ENCODE measurements at regions not wholly inside any gene's neighbourhood (a gene's known extent, or its start where the extent isn't known, plus 50 kb on each side); places are given as distances from the start of the nearest gene placed in this dataset.
"Not testable (repeated sequence)": the region's sequence is repeated elsewhere in the genome, so short reads cannot be mapped to it uniquely, and the experiment has no call there.

GRCh38 chr18:35876243-35876642 lies 96.2 kb upstream of the RMP24 start:
- DNase-seq: no peak

DNA sequence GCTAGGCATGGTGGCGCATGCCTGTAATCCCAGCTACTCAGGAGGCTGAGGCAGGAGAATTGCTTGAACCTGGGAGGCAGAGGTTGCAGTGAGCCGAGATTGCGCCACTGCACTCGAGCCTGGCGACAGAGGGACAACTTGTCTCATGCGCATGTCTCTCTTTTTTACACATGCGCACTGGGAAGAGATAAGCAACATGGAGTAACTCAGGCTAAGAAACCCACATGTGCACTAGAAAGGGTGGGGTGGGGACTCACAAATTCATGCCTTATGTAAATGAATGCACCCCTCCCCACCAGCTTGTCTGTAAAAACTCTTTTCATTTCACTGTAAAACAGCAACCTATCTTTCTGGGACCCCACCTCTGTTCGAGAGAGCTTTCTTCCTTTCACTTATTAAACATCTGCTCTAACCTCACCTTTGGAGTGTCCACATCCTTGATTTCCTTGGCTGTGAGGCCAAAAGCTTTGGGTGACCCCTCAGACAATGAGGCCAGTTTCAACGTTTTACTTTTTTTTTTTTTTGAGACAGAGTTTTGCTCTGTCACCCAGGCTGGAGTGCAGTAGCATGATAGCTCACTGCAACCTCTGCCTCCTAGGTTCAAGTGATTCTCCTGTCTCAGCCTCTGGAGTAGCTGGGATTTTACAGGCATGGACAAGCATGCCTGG lies 91.6 kb upstream of the RMP24 start:
- no peak for DNase-seq

DNA sequence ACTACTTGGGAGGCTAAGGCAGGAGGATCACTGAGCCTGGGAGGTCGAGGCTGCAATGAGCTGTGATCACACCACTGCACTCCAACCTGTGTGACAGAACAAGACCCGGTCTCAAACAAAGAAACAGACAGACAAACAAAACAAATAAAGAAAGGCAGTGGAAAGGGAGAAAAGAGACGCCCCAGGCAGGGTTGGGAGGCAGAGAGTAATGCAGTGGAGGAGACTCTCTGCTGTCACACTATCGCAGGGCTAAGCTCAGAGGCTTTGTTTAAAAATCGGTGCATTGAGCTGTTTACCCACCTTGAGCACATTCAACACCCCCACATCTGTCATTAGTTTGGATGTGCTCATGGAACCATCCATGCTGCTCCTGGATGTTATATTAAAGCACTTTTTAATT lies 84.2 kb upstream of the RMP24 start:
- DNase-seq: no peak

- DNase-seq: no peak
These were observed 82.8 kb upstream of the RMP24 start for GRCh38 chr18:35889677-35890076.

- no peak for DNase-seq
These were observed 82.2 kb upstream of the RMP24 start for GRCh38 chr18:35890323-35890722.

- DNase-seq: no peak
These were observed 80.4 kb upstream of the RMP24 start for GRCh38 chr18:35892118-35892517.

GRCh38 chr18:35897481-35897880 lies 75.0 kb upstream of the RMP24 start:
- not testable (repeated sequence) for DNase-seq

DNA sequence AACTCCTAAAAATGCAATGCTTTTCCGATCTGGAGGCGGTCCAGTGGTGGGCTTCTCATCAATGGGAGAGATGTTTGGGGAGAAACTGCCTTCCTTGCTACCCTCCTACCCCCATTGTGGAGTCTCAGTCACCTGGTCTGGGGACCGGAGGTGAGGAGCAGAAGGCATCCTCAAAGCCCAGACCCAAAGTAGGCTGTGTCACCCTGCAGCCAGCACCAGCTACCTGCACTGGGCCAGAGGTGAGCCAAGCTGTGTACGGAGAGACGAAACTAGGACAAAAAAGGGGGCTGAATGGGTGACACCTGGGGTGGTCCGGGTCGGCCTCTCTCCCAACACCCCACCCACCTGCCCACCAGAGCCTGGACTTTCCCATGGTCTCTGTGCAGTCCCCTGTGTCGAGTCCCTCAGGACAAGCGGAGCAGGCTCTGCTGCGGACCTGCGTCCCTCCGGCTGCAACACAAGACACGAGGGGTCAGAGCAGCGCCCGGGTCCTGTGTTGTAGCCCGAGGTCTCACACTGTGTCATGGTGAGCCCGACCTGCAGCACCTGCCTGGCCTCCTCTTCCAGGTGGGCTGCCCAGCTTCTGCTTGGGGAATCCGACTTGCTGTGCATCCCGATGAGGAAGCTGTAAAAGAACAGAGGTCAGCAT lies 68.0 kb upstream of the RMP24 start:
- no peak for DNase-seq

GRCh38 chr18:35905436-35905835 lies 67.0 kb upstream of the RMP24 start:
- no peak for DNase-seq

- not testable (repeated sequence) for DNase-seq
These were observed 66.2 kb upstream of the RMP24 start for GRCh38 chr18:35906291-35906690.

DNA sequence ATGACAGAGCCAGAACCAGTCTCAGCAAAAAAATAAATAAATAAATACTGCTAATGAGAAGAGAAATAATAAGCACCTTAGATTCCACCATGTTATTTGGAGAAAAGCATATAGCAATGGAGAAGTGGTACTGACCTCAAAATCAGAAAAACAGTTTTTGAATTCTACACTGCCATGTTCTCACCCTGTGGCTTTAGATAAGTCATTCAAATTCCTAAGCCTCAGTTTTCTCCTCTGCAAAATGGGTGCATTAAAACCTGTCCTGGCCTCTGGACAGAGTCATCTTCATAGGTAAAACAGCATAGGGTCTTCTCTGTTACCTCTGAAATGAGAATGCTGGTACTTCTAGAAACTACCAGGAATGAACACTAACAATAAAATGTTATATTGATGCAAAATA lies 62.2 kb upstream of the RMP24 start:
- DNase-seq: no peak

DNA sequence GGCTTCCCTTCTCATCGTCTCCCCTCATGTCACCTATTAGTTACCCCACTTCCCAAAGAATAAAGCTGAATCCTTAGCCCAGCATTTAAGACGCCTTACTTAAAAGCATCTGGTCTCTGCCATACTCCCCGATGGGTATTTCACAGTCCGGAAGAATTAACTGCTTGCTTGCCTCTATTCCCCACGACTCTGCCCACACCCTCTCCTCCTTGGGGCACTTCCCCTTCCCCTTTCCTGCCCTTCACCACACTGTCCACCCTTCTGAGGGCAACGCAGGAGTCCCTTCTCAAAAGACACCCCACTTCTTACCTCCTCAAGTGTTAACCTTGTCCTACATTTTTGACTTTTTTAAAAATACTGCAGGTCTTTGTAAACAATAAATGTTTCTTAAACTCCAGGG lies 60.1 kb upstream of the RMP24 start:
- DNase-seq: no peak

GRCh38 chr18:35915056-35915455 lies 57.4 kb upstream of the RMP24 start:
- DNase-seq: no peak

DNA sequence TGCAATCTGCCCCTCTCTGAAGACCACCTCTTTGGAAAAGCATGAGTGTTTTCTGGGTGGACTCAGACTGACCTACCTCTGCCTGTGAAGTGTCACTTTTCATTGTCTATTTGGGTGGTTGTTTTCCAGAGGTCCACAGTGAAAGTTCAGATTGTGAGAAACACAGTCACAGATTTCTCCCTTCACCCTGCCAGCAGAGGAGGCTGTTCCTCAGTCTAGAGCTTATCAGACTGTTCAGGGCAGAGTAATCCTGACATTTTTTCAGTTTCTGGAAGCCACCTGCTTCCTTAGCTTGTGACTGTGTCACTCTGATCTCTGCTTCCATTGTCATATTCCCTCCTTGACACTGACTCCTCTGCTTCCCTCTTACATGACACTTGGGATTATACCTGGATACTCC lies 55.4 kb upstream of the RMP24 start:
- no peak for DNase-seq

GRCh38 chr18:35918564-35918963 lies 53.9 kb upstream of the RMP24 start:
- DNase-seq: no peak

- DNase-seq: no peak
These were observed 53.3 kb upstream of the RMP24 start for GRCh38 chr18:35919179-35919578.

DNA sequence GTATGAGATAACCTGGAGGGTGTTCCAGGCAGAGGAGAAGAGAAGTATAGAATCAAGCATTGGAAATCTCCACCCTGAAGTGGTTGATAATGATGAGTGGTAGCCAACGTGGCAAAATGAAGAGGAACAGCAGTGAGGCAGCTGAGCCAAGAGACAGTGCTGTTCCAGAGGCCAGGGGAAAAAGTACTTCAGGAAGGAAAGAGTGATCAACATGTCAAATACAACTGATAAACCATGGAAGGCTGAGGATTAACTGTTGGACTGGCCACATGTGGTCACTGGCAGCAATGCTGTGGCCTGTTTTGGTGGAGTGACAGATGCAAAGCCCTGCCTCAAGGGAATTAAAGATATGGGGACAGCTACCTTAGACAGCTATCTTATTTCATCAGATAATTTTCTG lies 51.9 kb upstream of the RMP24 start:
- DNase-seq: no peak
